Erythroblast (primary cell): ENCODE measurements at regions not wholly inside any gene's neighbourhood (a gene's known extent, or its start where the extent isn't known, plus 50 kb on each side); places are given as distances from the start of the nearest gene placed in this dataset.

ENCODE experiments used
- GATA1 ChIP-seq: IDR thresholded peaks from 2 replicates; pipeline ENCODE4 v1.6.1; 2011; ENCODE audit warnings: low read depth, mild to moderate bottlenecking, control low read depth, low read length, moderate library complexity
- POLR2A ChIP-seq: IDR thresholded peaks from 2 replicates; pipeline ENCODE4 v1.6.1; 2011; ENCODE audit warnings: mild to moderate bottlenecking, low read length

DNA sequence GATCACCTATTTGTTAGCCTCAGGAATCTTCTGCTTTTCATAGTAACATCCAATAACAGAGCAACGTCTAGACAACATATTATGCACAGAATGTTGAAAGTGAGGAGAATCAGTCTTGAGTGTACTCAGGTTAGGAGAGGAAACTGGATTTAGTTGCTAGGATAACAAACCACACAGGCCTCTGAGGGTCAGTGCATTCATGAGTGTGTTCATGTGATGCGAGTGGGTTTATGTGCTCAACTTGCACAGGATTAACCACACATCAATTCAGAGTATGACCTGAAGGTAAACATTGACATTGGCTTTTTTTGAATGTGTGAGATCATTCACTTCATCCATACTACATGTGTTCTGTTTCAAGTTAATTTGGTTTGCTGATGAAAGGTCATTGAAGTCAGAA, 287.6 kb downstream of the DIPK2A start:
- TF ChIP-seq POLR2A (no peak), GATA1 (no peak)
